SK-N-SH treated with all-trans-retinoic acid at 6 μM for 48 hours (cell line): ENCODE measurements at regions not wholly inside any gene's neighbourhood (a gene's known extent, or its start where the extent isn't known, plus 50 kb on each side); places are given as distances from the start of the nearest gene placed in this dataset.

Source experiments
- ARNTL ChIP-seq: fragments of 450-650 bp; formaldehyde crosslinking; IDR thresholded peaks from 2 replicates; pipeline ENCODE4 v1.5.0; 2020; ENCODE audit warnings: low read depth, mild to moderate bottlenecking, moderate library complexity, borderline replicate concordance
- BACH2 ChIP-seq: fragments of 250-450 bp; sonication (Bioruptor Pico); IDR thresholded peaks from 2 replicates; pipeline ENCODE4 v1.9.0; 2021; ENCODE audit warnings: mild to moderate bottlenecking, borderline replicate concordance
- GLIS3 ChIP-seq: fragments of 250-450 bp; sonication (Bioruptor Pico); IDR thresholded peaks from 2 replicates; pipeline ENCODE4 v1.5.0; 2020; ENCODE audit warnings: mild to moderate bottlenecking, moderate library complexity
- RARB ChIP-seq: fragments of 250-450 bp; sonication (Bioruptor Pico); IDR thresholded peaks from 2 replicates; pipeline ENCODE4 v1.8.0; 2021; ENCODE audit warnings: mild to moderate bottlenecking, moderate library complexity
- TCF4 ChIP-seq: fragments of 250-450 bp; sonication (Bioruptor Pico); IDR thresholded peaks from 2 replicates; pipeline ENCODE4 v1.8.0; 2021; ENCODE audit warnings: mild to moderate bottlenecking, moderate library complexity, borderline replicate concordance
- TOX ChIP-seq: fragments of 250-450 bp; sonication (Bioruptor Pico); IDR thresholded peaks from 2 replicates; pipeline ENCODE4 v1.8.0; 2021; ENCODE audit warnings: mild to moderate bottlenecking, moderate library complexity, borderline replicate concordance
- ZC3H10 ChIP-seq: fragments of 250-450 bp; sonication (Bioruptor Pico); IDR thresholded peaks from 2 replicates; pipeline ENCODE4 v1.5.1; 2021; ENCODE audit warnings: mild to moderate bottlenecking, moderate library complexity
- ZFP30 ChIP-seq: fragments of 450-650 bp; formaldehyde crosslinking; IDR thresholded peaks from 2 replicates; pipeline ENCODE4 v1.5.0; 2022; ENCODE audit warnings: mild to moderate bottlenecking, moderate library complexity
- ZNF565 ChIP-seq: fragments of 450-650 bp; formaldehyde crosslinking; conservative IDR thresholded peaks from 2 replicates; pipeline ENCODE4 v1.5.0; 2020; ENCODE audit warnings: low read depth, mild to moderate bottlenecking, moderate library complexity
- ZNF70 ChIP-seq: fragments of 450-650 bp; formaldehyde crosslinking; IDR thresholded peaks from 2 replicates; pipeline ENCODE4 v1.5.0; 2020; ENCODE audit warnings: mild to moderate bottlenecking, moderate library complexity
- TF ChIP-seq, protein P1 (sequence below): fragments of 250-450 bp; sonication (Bioruptor Pico); IDR thresholded peaks from 2 replicates; pipeline ENCODE4 v1.8.0; 2020; ENCODE audit warnings: mild to moderate bottlenecking, moderate library complexity, borderline replicate concordance
- TF ChIP-seq, protein P2 (sequence below): fragments of 250-450 bp; sonication (Bioruptor Pico); IDR thresholded peaks from 2 replicates; pipeline ENCODE4 v1.5.1; 2021; ENCODE audit warnings: mild to moderate bottlenecking, moderate library complexity
- TF ChIP-seq, protein P3 (sequence below): fragments of 250-450 bp; sonication (Bioruptor Pico); IDR thresholded peaks from 2 replicates; pipeline ENCODE4 v1.8.0; 2021; ENCODE audit warnings: low read depth, mild to moderate bottlenecking, moderate library complexity, borderline replicate concordance

DNA sequence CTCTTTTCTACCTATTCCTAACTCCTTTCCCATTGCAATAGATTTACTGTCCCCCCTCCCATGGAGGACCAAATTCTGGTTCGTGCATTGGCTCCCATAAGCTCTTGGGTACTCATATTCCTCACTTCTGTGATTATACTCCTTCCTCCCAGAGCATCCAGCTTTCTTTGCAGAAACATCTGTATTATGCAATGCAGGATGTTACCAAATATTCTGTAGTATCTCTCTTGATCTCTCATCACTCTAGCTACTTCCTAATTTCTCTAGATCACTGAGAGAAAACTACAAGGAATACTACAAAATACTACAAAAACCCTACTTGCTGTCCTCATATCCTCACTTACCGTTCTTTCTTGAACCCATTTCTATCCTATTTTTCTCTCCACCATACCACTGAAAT, 395.9 kb upstream of the HS3ST1 start:
- TF ChIP-seq TCF4 (CRISPR knock-in tag) (no peak), ARNTL (CRISPR knock-in tag) (no peak), BACH2 (no peak), ZNF70 (CRISPR knock-in tag) (no peak), GLIS3 (no peak), RARB (CRISPR knock-in tag) (no peak), ZFP30 (CRISPR knock-in tag) (no peak), TOX (CRISPR knock-in tag) (no peak), ZC3H10 (no peak), ZNF565 (CRISPR knock-in tag) (no peak)
- TF ChIP-seq, protein P1, sequence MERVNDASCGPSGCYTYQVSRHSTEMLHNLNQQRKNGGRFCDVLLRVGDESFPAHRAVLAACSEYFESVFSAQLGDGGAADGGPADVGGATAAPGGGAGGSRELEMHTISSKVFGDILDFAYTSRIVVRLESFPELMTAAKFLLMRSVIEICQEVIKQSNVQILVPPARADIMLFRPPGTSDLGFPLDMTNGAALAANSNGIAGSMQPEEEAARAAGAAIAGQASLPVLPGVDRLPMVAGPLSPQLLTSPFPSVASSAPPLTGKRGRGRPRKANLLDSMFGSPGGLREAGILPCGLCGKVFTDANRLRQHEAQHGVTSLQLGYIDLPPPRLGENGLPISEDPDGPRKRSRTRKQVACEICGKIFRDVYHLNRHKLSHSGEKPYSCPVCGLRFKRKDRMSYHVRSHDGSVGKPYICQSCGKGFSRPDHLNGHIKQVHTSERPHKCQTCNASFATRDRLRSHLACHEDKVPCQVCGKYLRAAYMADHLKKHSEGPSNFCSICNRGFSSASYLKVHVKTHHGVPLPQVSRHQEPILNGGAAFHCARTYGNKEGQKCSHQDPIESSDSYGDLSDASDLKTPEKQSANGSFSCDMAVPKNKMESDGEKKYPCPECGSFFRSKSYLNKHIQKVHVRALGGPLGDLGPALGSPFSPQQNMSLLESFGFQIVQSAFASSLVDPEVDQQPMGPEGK (CRISPR knock-in tag) = no peak
- TF ChIP-seq, protein P2, sequence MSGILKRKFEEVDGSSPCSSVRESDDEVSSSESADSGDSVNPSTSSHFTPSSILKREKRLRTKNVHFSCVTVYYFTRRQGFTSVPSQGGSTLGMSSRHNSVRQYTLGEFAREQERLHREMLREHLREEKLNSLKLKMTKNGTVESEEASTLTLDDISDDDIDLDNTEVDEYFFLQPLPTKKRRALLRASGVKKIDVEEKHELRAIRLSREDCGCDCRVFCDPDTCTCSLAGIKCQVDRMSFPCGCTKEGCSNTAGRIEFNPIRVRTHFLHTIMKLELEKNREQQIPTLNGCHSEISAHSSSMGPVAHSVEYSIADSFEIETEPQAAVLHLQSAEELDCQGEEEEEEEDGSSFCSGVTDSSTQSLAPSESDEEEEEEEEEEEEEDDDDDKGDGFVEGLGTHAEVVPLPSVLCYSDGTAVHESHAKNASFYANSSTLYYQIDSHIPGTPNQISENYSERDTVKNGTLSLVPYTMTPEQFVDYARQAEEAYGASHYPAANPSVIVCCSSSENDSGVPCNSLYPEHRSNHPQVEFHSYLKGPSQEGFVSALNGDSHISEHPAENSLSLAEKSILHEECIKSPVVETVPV (CRISPR knock-in tag) = no peak
- TF ChIP-seq, protein P3, sequence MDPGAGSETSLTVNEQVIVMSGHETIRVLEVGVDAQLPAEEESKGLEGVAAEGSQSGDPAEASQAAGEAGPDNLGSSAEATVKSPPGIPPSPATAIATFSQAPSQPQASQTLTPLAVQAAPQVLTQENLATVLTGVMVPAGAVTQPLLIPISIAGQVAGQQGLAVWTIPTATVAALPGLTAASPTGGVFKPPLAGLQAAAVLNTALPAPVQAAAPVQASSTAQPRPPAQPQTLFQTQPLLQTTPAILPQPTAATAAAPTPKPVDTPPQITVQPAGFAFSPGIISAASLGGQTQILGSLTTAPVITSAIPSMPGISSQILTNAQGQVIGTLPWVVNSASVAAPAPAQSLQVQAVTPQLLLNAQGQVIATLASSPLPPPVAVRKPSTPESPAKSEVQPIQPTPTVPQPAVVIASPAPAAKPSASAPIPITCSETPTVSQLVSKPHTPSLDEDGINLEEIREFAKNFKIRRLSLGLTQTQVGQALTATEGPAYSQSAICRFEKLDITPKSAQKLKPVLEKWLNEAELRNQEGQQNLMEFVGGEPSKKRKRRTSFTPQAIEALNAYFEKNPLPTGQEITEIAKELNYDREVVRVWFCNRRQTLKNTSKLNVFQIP = no peak
